Dermis microvascular lymphatic vessel endothelial cell (primary cell): ENCODE measurements at regions not wholly inside any gene's neighbourhood (a gene's known extent, or its start where the extent isn't known, plus 50 kb on each side); places are given as distances from the start of the nearest gene placed in this dataset.

Experiments used
- DNase-seq, 2 donors: peaks; one replicate each; pipeline versions ENCODE4 v3.0.0 to v3.0.0-alpha.2; 2010; ENCODE audit warnings: low read depth in 2 of 2

DNA sequence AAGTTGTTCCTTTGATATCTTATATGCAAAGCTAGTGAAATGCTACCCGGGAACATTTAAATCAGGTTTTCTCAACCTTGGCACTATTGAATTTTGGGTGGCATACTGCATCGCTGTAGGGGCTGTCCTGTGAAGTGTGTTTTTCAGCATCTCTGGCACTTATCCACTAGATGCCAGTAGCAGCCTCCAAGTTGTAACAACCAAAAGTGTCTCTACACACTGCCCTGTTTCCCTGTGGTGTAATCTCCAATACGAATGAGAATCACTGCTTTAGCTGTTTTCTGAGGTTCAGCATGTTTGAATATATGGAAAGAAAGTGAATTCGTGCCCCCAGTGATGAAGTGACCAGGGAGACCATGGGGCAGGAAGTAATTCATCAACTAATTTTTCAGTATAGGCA lies 551.6 kb upstream of the PRKX start:
- no peak for DNase-seq

DNA sequence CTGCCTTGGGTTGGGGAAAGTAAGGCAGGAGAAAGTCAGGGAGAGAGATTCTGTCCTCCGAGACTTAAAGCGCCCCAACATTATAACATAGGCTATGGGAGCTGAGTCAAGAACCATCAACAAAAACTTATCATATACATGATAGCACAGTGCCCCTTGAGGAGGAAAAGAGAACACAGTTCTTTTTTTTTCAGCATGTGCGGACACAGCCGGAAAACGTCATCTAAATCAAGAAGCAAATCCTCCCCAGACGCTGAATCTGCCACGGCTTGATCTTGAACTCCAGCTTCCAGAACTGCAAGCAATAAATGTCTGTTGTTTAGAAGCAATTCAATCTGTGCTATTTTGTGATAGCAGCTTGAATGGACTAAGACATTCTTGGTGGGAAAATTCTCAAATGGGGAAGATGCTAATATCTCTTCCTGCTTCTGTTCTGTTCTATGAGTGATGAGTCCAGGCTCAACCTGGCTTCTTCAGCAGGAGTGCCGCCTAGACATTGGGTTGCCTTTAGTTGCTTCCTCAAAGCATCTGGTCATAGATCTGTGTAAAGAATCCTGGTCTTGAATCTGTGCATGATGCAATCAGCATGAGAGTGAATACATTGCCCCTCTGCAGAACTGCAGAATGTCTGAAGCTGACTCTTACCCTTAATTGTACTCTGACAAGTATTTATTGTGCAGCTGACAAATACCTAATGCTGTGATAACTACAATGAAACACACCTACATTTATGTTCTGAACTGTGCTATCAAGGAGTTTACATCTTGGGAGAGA lies 549.8 kb upstream of the PRKX start:
- no peak for DNase-seq

DNA sequence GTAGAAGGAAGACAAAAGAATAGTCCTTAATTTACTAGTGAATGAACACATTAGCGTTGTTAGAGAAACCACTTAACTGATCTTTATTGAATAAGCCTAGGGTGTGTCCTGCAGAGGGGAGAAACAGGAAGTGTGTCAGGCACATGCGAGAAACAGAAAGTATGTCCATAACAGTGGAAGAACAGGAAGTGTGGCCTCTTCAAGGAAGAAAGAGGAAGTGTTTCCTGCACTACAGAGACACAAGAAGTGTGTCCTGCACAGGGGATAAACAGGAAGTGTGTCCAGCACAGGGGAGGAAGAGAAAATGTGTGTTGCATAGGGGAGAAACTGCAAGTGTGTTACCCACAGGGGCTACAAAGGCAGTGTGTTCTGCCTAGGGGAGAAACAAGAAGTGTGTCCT lies 539.6 kb upstream of the PRKX start:
- no peak for DNase-seq

DNA sequence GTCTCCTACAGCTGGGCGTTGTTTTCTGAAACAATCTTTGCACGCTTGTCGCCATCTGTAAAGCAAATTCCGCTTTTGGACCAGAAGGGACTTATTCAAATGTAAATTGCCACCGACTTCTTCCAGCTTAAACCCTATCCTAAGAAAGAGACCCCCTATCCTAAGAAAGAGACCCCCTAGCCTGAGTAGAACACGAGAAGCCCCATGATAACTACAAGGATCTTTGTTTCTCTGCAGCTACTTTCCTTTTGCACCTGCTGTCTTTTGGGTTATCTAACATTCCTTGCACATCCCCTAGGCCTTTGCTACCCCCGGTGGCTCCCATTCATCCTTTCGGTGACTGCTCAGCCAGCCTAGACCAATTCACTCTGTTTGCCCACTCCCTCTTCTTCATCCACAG lies 536.0 kb upstream of the PRKX start:
- no peak for DNase-seq

DNA sequence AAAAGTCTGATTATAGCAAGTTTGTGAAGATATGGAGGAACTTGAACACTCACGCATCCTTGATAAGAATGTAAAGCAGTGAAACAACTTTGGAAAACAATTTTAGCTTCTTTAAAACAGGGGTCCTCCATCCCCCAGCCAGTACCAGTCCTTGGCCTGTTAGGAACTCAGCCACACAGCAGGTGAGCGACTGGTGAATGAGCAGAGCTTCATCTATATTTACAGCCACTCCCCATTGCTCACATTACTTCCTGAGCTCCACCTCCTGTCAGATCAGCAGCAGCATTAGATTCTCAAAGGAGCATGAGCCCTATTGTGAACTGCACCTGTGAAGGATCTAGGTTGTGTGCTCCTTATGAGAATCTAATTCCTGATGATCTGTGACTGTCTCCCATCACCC lies 530.3 kb upstream of the PRKX start:
- no peak for DNase-seq

DNA sequence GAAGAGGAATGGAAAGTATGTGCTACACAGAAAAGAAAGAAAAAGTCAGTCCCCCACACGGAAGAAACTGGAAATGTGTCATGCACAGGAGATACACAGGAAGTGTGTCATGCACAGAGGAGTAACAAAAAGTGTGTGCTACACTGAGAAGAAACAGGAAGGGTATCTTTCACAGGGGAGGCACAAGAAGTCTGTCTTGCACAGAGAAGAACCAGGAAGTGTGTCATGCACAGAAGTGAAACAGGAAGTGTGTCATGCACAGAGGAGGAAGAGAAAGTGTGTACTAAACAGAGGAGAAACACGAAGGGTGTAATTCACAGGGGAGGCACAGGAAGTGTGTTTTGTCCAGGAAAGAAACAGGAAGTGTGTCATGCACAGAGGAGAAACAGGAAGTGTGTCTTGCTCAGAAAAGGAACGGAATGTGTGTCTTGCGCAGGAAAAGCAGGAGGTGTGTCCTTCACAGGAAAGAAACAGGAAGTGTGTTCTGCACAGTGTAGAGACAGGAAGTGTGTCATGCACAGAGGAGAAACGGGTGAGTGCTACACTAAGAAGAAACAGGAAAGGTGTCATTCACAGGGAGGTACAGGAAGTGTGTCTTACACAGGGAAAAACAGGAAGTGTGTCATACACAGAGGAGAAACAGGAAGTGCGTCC lies 527.2 kb upstream of the PRKX start:
- DNase-seq = no peak

DNA sequence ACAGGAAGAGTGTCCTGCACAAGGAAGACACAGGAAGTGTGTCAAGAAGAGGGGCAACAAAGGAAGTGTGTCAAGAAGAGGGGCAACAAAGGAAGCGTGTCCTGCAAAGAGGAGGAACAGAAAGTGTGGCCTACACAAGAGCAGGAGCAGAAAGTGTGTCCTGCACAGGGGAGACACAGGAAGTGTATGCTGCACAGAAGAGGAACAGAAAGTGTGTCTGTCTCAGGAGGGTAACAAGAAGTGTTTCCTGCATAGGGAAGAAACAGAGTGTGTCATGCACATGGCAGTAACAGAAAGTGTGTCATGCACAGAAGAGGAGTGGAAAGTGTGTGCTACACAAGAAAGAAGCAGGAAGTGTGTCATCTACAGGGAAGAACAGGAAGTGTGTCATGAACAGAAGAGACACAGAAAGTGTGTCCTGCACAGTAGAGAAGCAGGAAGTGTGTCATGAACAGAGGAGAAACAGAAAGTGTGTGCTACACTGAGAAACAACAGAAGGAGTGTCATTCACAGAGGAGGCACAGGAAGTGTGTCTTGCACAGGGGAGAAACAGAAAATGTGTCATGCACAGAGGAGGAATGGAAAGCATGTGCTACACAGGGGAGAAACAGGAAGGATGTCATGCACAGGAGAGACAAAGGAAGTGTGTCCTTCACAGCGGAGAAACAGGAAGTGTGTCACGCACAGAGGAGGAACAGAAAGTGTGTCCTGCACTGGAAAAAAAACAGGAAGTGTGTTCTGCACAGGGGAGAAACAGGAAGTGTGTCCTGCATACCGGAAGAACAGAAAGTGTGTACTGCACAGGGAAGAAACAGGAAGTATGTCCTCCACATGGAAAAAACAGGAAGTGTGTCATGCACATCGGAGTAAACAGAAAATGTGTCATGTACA lies 526.4 kb upstream of the PRKX start:
- no peak for DNase-seq

DNA sequence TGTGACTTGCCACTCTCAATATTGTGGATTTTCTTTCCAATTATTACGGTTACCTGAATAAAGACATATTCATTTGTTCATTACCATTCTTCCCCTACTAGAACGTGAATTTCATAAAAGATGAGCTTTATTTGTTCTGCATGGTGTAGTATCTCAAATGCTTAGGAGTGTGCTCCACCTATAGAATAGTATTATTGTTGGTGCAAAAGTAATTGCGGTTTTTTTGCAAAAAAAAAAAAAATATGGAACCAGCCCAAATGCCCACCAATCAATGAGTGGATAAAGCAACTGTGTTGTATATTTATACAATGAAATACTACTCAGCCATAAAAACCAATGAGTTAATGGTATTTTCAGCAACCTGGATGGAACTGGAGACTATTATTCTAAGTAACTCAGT lies 525.5 kb upstream of the PRKX start:
- DNase-seq = no peak

DNA sequence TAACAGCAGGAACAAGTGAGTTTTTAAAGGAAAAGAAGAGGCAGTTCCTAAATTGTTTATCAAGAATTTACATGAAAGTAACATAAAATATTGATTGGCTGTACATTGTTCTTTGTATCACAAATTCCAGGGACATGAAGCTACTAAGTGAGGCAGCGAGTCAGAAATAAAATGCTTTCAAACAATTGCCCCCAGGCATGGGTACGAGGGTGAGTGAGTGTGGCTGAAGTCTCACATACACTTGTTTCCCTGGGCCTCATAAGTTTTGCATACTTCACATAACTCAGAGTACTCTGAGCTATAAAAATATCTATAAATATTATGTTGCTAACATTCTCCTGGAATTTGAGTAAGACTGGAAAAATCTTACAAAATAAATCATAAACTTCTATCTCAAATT lies 511.6 kb upstream of the PRKX start:
- no peak for DNase-seq

DNA sequence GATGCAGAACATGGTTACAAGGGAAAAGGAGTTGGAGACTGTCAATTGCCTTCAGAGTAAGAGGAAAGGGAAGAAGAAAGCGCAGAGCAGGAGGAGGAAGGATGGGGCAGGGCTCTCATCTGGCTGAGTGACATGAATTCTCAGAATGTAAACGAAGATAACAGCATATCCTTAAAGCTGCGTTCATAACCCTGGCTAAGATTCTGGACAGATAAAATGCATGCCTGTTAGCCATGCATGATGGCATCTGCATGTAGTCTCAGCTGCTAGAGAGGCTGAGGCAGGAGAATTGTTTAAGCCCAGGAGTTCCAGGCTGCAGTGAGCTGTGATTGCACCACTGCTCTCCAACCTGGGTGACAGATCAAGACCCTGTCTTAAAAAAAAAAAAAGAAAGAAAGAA lies 493.5 kb upstream of the PRKX start:
- no peak for DNase-seq

DNA sequence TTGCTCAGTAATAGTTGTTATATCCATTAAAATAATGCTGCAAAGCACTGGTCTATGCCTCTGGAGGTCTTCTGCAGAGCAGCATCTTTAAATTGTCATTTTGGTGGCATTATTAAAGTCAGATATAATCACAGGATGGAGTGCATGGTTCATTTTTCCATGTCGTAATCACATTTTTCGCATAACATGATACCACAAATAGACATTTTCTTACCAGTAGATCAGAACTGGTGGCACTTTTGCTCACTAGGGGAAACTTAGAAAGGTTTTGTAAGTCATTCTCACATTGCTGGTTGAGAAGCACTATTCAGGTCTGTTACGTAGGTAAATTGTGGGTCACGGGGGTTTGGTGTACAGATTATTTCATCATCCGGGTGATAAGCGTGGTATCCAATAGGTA lies 484.5 kb upstream of the PRKX start:
- DNase-seq = no peak

DNA sequence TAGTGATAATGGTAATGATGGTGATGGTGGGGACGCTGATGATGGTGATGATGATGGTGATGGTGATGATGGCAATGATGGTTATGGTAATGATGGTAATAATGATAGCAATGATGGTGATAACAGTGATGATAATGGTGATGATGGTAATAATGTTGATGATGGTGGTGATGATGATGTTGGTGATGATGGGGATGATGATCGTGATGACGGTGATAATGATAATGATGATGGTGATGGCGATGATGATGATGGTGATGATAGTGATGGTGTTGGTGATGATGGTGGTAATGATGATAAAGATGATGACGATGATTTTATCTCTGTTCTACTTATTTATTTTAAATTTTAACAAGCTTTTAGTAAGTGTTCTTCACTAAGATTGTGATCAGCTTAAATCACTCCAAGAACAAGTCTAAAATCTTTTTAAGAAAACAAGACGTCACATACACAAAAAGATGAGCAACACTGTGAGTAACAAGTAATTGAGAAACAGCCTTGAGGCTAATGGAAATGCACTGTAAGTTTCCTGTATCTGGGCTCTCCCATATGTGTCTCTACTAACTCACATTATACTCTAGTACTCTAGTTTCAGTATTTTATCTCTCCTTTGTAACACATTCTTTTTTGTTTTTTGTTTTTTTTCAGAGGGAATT lies 480.2 kb upstream of the PRKX start:
- DNase-seq = no peak

DNA sequence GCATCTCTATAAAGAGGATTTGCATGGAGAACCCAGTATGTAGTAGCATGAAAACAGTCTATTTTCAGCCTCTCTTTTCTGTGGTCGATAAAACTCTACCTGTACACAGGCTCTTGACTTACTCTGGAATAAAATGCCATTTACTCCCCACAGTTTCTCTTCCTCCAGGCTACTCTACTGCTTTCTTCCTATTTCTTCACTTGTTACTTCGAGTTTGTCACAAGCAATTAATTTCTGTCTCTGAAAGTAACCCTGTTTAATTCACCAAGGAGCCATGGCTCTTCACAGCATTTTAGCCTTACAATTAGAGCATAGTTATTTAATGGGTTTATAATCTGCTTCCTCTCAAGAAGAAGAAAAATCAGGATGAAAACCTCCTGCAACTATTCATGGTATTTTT lies 472.9 kb upstream of the PRKX start:
- DNase-seq = no peak

DNA sequence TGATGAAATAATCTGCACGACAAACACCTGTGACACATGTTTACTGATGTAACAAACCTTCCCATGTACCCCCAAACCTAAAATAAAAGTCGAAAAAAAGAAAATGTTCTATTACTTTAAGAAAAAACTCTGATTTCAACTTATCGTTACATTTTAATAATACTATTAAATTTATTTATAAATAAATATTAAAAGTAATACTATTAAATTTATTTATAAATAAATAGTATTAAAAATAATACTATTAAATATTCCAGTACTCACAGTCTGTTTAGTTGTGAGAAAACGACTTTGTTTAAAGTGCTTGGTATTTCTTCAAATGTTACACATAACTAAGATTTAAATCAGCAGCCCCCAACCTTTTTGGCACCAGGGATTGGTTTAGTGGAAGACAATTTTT lies 471.6 kb upstream of the PRKX start:
- DNase-seq = no peak

DNA sequence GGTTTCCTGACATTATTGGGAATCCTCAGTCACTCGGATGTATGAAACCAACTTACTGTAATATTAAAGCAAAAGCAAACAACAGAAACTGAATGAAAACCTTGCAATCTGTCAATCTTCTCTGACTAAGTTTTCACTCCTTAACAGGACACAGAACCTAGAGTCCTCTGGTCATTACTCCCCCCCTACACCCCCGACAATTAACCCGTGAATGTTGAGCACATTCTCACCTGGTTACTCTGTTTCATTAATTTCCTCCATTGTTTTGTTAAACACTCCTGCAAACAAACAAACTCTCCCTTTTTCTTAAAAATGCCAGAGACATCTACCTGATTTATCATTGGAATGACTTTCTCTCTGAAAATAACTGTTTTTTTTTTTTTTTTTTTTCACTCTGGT lies 469.0 kb upstream of the PRKX start:
- DNase-seq = no peak

DNA sequence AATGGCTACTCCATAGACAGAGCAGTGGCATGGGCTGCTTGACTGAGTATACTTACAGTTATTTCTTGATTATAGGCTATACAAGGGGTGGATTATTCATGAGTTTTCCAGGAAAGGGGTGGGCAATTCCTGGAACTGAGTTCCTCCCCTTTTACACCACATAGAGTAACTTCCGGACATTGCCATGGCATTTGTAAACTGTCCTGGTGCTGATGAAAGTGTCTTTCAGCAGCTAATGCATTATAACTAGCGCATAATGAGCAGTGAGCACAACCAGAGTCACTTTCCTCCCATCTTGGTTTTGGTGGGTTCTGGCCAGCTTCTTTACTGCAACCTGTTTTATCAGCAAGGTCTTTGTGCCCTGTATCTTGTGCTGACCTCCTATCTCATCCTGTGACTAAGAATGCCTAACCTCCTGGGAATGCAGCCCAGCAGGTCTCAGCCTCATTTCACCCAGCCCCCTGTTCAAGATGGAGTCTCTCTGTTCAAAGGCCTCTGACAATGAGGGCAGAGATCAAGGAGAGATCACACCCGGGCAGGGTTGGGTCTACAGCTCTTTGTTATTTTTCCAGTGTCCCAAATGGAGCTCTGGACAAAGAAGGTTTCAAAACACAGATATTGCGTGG lies 468.4 kb upstream of the PRKX start:
- no peak for DNase-seq

DNA sequence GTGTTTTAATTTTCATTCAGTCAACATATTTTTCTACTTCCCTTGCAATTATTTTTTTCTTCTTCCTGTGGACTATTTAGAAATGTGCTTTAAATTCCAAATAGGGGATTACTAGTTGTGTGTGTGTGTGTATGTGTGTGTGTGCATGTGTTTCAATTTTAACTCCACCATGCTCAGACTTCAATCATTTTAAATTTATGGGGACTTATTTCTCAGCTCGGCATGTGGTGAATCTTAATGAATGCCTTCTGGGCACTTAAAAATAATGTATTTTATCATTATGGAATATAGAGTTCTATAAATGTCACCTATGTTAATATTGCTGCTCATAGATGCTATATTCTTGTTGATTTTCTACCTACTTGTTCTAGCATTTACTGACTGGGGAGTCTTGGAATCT lies 465.6 kb upstream of the PRKX start:
- DNase-seq = no peak

DNA sequence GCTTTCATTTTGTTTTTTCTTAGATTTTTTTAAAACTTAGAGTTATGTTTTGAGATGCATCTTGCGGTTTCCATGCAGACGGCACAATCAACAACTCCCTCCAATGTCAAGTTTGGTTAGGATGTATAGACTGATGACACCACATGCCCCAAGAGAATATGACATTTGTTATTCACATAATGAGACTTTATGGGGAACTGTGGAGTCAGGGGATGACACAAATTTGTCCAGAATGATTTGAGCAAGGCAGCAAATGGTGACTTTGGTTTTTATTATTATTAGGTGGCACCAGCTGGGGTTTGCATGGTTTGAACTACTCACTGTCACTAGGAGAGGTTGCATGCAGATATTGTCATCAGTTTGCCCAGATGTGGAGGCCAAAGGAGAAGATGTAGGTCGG lies 461.8 kb upstream of the PRKX start:
- DNase-seq = no peak

DNA sequence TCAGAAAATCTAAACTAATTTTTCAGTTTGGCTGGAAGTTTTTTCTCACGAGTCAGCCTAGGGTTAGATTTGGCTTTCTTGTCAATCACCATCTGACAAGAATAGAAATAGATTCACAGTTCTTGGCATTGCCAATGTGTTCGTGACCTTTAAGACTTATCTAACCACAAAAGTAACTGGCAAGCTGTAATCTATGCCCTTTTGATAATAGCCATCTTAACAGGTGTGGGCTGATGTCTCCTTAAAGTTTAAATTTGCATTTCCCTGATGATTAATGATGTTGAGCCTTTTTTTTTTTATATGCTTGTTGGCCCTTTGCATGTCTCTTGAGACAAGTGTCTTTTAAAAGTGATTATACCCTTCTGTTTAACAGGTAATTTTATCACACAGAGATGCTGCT lies 460.3 kb upstream of the PRKX start:
- DNase-seq = no peak

DNA sequence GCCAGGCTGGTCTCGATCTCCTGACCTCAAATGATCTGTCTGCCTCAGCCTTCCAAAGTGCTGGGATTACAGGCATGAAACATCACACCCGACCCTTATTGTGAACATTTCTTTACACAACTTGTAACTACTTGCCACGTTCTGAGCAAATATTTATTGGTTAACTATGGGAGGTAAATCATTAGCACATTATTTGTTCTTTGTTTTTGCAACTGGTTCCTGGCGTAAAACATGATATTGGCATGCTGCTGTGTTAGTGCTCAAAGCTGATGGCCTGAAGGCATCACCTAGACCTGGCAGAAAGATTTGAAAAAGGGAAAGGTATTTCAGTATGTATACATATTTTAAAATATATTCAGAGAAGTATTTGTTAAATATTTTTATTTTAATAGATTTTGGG lies 438.3 kb upstream of the PRKX start:
- no peak for DNase-seq

DNA sequence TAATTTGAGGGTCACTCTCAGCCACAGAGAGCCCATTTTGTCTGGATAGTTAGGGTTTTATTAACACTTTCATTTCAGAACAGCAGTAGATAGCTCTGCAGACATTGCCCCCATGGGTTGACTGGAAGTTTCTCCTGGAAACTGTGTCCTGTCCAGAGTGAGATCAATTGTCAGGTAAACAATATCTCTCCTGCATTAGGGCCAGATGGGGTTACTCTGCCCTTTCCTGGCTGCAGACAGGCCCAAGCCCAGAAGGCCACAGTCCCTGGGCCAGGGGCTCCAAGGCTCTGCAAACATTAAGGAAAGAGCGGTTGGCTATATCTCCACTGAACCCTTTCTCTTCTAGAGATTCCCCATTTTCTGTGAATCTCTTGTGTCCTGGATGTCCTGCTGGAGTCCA lies 436.8 kb upstream of the PRKX start:
- DNase-seq = no peak

DNA sequence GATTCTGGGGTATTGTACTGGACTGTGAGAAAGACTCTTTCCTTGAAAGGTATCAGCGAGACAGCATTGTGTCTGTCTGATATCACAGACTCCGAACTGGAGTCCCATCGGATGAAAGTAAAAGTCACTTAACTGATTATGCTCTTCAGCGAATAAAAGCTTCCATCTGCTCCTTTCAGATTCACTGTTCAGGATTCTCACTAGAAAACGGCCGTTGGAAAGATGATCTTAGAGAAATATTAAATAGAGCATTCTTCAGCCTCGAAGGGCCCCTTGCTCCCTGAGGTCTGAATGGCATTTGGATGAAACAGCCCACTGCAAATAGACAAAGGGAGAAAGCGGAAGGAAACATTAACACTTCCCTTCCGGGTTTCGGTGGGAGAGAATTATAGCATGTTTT lies 416.2 kb upstream of the PRKX start:
- no peak for DNase-seq
